Lower lobe of right lung (tissue), 2 donors: ENCODE measurements at regions not wholly inside any gene's neighbourhood (a gene's known extent, or its start where the extent isn't known, plus 50 kb on each side); places are given as distances from the start of the nearest gene placed in this dataset.

Source experiments
- ATAC-seq, 2 donors: fragments of 200-7000 bp; cut with Tn5 transposase; one replicate each; pipeline ENCODE4 v1.9.1; 2020 to 2022; ENCODE audit warnings: mild to moderate bottlenecking in 2 of 2, moderate library complexity in 2 of 2
- DNase-seq: peaks from one replicate; pipeline ENCODE4 v3.0.0-alpha.2; 2020
- H3K27ac ChIP-seq: fragments of 200-600 bp; one replicate; pipeline ENCODE4 v1.8.0; 2022
- H3K27me3 ChIP-seq: fragments of 200-600 bp; one replicate; pipeline ENCODE4 v1.8.0; 2022; ENCODE audit warnings: low read depth
- H3K36me3 ChIP-seq: fragments of 200-600 bp; one replicate; pipeline ENCODE4 v1.8.0; 2022; ENCODE audit warnings: mild to moderate bottlenecking
- H3K4me1 ChIP-seq: fragments of 200-600 bp; one replicate; pipeline ENCODE4 v1.8.0; 2022
- H3K4me3 ChIP-seq: fragments of 200-600 bp; one replicate; pipeline ENCODE4 v1.8.0; 2022; ENCODE audit warnings: mild to moderate bottlenecking
- H3K9me3 ChIP-seq: fragments of 200-600 bp; one replicate; pipeline ENCODE4 v1.8.0; 2022
- CTCF ChIP-seq: fragments of 200-600 bp; IDR thresholded peaks from one replicate; pipeline ENCODE4 v1.8.0; 2022; ENCODE audit warnings: antibody characterized with exemption, mild to moderate bottlenecking
- intact Hi-C: fragments of 100-400 bp; cut with DNase I; formaldehyde crosslinking; loops from one replicate; pipeline ENCODE4 v1.11.0; 2022
- donor health status: DM: no; HTN: yes; CAD: no; lungs with severe emphysema.

- H3K27me3 ChIP-seq, result no peaks in the 10 kb centered on the region
- H3K36me3 ChIP-seq, result no peaks in the 10 kb centered on the region
- no peaks in the 10 kb centered on the region for H3K4me1 ChIP-seq
- TF ChIP-seq CTCF, result no peak
- intact Hi-C loops, result no loop called here
- no peak for DNase-seq
- no peak for ATAC-seq
- H3K4me3 ChIP-seq, result no peak overlapping the region
- H3K9me3 ChIP-seq, result peaks cover 11% of the 10 kb centered on the region
- H3K27ac ChIP-seq, result no peak overlapping the region
These were observed 586.8 kb upstream of the LMO3 start for GRCh38 chr12:17192721-17193120.

- no peak for ATAC-seq
- Histone ChIP-seq H3K27ac (no peak overlapping the region), H3K4me3 (no peak overlapping the region), H3K4me1 (no peaks in the 10 kb centered on the region), H3K9me3 (no peaks in the 10 kb centered on the region), H3K36me3 (no peaks in the 10 kb centered on the region), H3K27me3 (no peaks in the 10 kb centered on the region)
- TF ChIP-seq CTCF, result no peak
- intact Hi-C loops, result no loop called here
- DNase-seq, result no peak
These were observed 563.9 kb upstream of the LMO3 start for GRCh38 chr12:17169726-17170471.

GRCh38 chr12:17159506-17160300, 553.7 kb upstream of the LMO3 start:
- H3K36me3 ChIP-seq, result no peaks in the 10 kb centered on the region
- H3K4me1 ChIP-seq, result no peaks in the 10 kb centered on the region
- H3K27ac ChIP-seq, result no peak overlapping the region
- H3K4me3 ChIP-seq, result no peak overlapping the region
- no peak for ATAC-seq
- no peaks in the 10 kb centered on the region for H3K9me3 ChIP-seq
- no peaks in the 10 kb centered on the region for H3K27me3 ChIP-seq
- no peak for DNase-seq
- TF ChIP-seq CTCF, result no peak
- intact Hi-C loops, result no loop called here

- no peak for TF ChIP-seq CTCF
- intact Hi-C loops, result no loop called here
- Histone ChIP-seq H3K4me3 (no peak overlapping the region), H3K27ac (no peak overlapping the region), H3K36me3 (no peaks in the 10 kb centered on the region), H3K9me3 (no peaks in the 10 kb centered on the region), H3K27me3 (no peaks in the 10 kb centered on the region), H3K4me1 (no peaks in the 10 kb centered on the region)
- no peak for DNase-seq
- ATAC-seq, result no peak
These were observed 552.2 kb upstream of the LMO3 start for GRCh38 chr12:17158201-17158600.

GRCh38 chr12:17151917-17152316, 546.0 kb upstream of the LMO3 start:
- H3K9me3 ChIP-seq, result no peaks in the 10 kb centered on the region
- H3K4me3 ChIP-seq, result no peak overlapping the region
- intact Hi-C loops, result no loop called here
- no peak overlapping the region for H3K27ac ChIP-seq
- H3K4me1 ChIP-seq, result no peaks in the 10 kb centered on the region
- H3K27me3 ChIP-seq, result no peaks in the 10 kb centered on the region
- no peak for TF ChIP-seq CTCF
- H3K36me3 ChIP-seq, result no peaks in the 10 kb centered on the region
- no peak for DNase-seq
- no peak for ATAC-seq
